ENCODE measurements at regions not wholly inside any gene's neighbourhood (a gene's known extent, or its start where the extent isn't known, plus 50 kb on each side); places are given as distances from the start of the nearest gene placed in this dataset.
A peak's percentile ranks its signal among the peaks of the same experiment; 100 is the strongest.

GRCh38 chrX:51437521-51437920, 58.9 kb downstream of the NUDT11 start:
- DNase-seq = no peak
- in situ Hi-C loops (cut with HindIII; ENCODE audit: low pct_ligation_motif_present, low pct_unique_long_range_greater_than_20kb, low sequenced_read_pairs) = no loop called here

- in situ Hi-C loops (cut with HindIII; ENCODE audit: low pct_ligation_motif_present, low pct_unique_long_range_greater_than_20kb, low sequenced_read_pairs) = no loop called here
These were observed 61.3 kb downstream of the NUDT11 start for GRCh38 chrX:51435101-51435500.

GRCh38 chrX:51421972-51422597, 74.3 kb downstream of the NUDT11 start:
- DNase-seq = no peak
- in situ Hi-C loops (cut with HindIII; ENCODE audit: low pct_ligation_motif_present, low pct_unique_long_range_greater_than_20kb, low sequenced_read_pairs) = no loop called here

More at GRCh38 chrX:51435101-51435500, 61.3 kb downstream of the NUDT11 start:
- no peak for DNase-seq

- peak; percentile 29 for DNase-seq
- in situ Hi-C loops (cut with HindIII; ENCODE audit: low pct_ligation_motif_present, low pct_unique_long_range_greater_than_20kb, low sequenced_read_pairs) = no loop called here
These were observed 75.8 kb downstream of the NUDT11 start for GRCh38 chrX:51420610-51421009.

GRCh38 chrX:51408462-51408861, 75.8 kb downstream of the NUDT10 start:
- in situ Hi-C loops (cut with HindIII; ENCODE audit: low pct_ligation_motif_present, low pct_unique_long_range_greater_than_20kb, low sequenced_read_pairs) = no loop called here
- DNase-seq = no peak

- DNase-seq = no peak
- in situ Hi-C loops (cut with HindIII; ENCODE audit: low pct_ligation_motif_present, low pct_unique_long_range_greater_than_20kb, low sequenced_read_pairs) = no loop called here
These were observed 75.1 kb downstream of the NUDT10 start for GRCh38 chrX:51407520-51408409.

- in situ Hi-C loops (cut with HindIII; ENCODE audit: low pct_ligation_motif_present, low pct_unique_long_range_greater_than_20kb, low sequenced_read_pairs) = no loop called here
- DNase-seq = no peak
These were observed 74.3 kb downstream of the NUDT10 start for GRCh38 chrX:51406688-51407519.

- in situ Hi-C loops (cut with HindIII; ENCODE audit: low pct_ligation_motif_present, low pct_unique_long_range_greater_than_20kb, low sequenced_read_pairs) = no loop called here
- no peak for DNase-seq
These were observed 71.8 kb downstream of the NUDT10 start for GRCh38 chrX:51404445-51404844.

- in situ Hi-C loops (cut with HindIII; ENCODE audit: low pct_ligation_motif_present, low pct_unique_long_range_greater_than_20kb, low sequenced_read_pairs) = no loop called here
These were observed 63.4 kb downstream of the NUDT10 start for GRCh38 chrX:51395810-51396728.

GRCh38 chrX:51395480-51395809, 62.8 kb downstream of the NUDT10 start:
- in situ Hi-C loops (cut with HindIII; ENCODE audit: low pct_ligation_motif_present, low pct_unique_long_range_greater_than_20kb, low sequenced_read_pairs) = no loop called here
- no peak for DNase-seq

More at GRCh38 chrX:51395810-51396728, 63.4 kb downstream of the NUDT10 start:
- no peak for DNase-seq
